Smooth muscle cell (in vitro differentiated cells): ENCODE measurements at regions not wholly inside any gene's neighbourhood (a gene's known extent, or its start where the extent isn't known, plus 50 kb on each side); places are given as distances from the start of the nearest gene placed in this dataset.

Experiments used
- DNase-seq: peaks from one replicate; lab custom pipeline; 2025; ENCODE audit not compliant: unreplicated experiment; lab: John Stamatoyannopoulos, UW
- H2AFZ ChIP-seq: fragments of 200-600 bp; sonication (generic); 2 replicates; pipeline ENCODE4 v1.6.0; 2016; ENCODE audit warnings: antibody characterized with exemption, low read depth, mild to moderate bottlenecking
- H3F3A ChIP-seq: fragments of 200-600 bp; sonication (generic); 2 replicates; pipeline ENCODE4 v1.6.0; 2017; ENCODE audit warnings: antibody characterized with exemption, low read depth
- H3K27ac ChIP-seq: fragments of 200-600 bp; sonication (generic); 2 replicates; pipeline ENCODE4 v1.5.1; 2016; ENCODE audit warnings: low read depth, mild to moderate bottlenecking
- H3K27me3 ChIP-seq: fragments of 200-600 bp; sonication (generic); 2 replicates; pipeline ENCODE4 v1.6.1; 2016; ENCODE audit warnings: low read depth, mild to moderate bottlenecking
- H3K36me3 ChIP-seq: fragments of 200-600 bp; sonication (generic); 2 replicates; pipeline ENCODE4 v1.5.1; 2016; ENCODE audit warnings: low read depth
- H3K4me1 ChIP-seq: fragments of 200-600 bp; sonication (generic); 2 replicates; pipeline ENCODE4 v1.5.1; 2016; ENCODE audit warnings: low read depth
- H3K4me2 ChIP-seq: fragments of 200-600 bp; sonication (generic); 2 replicates; pipeline ENCODE4 v1.6.0; 2016; ENCODE audit warnings: mild to moderate bottlenecking
- H3K4me3 ChIP-seq: fragments of 200-600 bp; sonication (generic); 2 replicates; pipeline ENCODE4 v1.5.1; 2016; ENCODE audit warnings: mild to moderate bottlenecking
- H3K79me2 ChIP-seq: fragments of 200-600 bp; sonication (generic); 2 replicates; pipeline ENCODE4 v1.6.0; 2016; ENCODE audit warnings: low read depth, mild to moderate bottlenecking
- H3K9ac ChIP-seq: fragments of 200-600 bp; sonication (generic); 2 replicates; pipeline ENCODE4 v1.6.0; 2016; ENCODE audit warnings: low read depth
- H3K9me3 ChIP-seq: fragments of 200-600 bp; sonication (generic); replicated peaks from 2 replicates; pipeline ENCODE4 v1.5.1; 2016; ENCODE audit warnings: low read depth
- H4K20me1 ChIP-seq: fragments of 200-600 bp; sonication (generic); 2 replicates; pipeline ENCODE4 v1.6.0; 2016; ENCODE audit warnings: low read depth
- WGBS: methylation state at CpG from one replicate; pipeline ENCODE4 v1.1.7; 2016; ENCODE audit warnings: low lambda C conversion rate; 5-methylcytosine and 5-hydroxymethylcytosine counted together
- TF ChIP-seq, protein P1 (sequence below): fragments of 200-600 bp; sonication (generic); IDR thresholded peaks from 2 replicates; pipeline ENCODE4 v1.5.1; 2017; ENCODE audit warnings: borderline replicate concordance, mild to moderate bottlenecking, antibody characterized with exemption; ENCODE audit not compliant: insufficient read depth, poor library complexity, severe bottlenecking

GRCh38 chr6:138664745-138665144 is 108.8 kb upstream of the CCDC28A start:
- Histone ChIP-seq H3K27me3 (no peaks in the 10 kb centered on the region), H3K4me2 (no peak overlapping the region), H3K36me3 (no peaks in the 10 kb centered on the region), H4K20me1 (peaks cover 15% of the 10 kb centered on the region), H3K4me1 (no peaks in the 10 kb centered on the region), H3F3A (no peaks in the 10 kb centered on the region), H3K9ac (no peak overlapping the region), H3K27ac (no peak overlapping the region), H2AFZ (no peak overlapping the region), H3K79me2 (peaks cover 76% of the 10 kb centered on the region), H3K4me3 (no peak overlapping the region), H3K9me3 (no peaks in the 10 kb centered on the region)
- 95% methylated on average over 2 of the region's 2 CpGs for WGBS
- TF ChIP-seq, protein P1, sequence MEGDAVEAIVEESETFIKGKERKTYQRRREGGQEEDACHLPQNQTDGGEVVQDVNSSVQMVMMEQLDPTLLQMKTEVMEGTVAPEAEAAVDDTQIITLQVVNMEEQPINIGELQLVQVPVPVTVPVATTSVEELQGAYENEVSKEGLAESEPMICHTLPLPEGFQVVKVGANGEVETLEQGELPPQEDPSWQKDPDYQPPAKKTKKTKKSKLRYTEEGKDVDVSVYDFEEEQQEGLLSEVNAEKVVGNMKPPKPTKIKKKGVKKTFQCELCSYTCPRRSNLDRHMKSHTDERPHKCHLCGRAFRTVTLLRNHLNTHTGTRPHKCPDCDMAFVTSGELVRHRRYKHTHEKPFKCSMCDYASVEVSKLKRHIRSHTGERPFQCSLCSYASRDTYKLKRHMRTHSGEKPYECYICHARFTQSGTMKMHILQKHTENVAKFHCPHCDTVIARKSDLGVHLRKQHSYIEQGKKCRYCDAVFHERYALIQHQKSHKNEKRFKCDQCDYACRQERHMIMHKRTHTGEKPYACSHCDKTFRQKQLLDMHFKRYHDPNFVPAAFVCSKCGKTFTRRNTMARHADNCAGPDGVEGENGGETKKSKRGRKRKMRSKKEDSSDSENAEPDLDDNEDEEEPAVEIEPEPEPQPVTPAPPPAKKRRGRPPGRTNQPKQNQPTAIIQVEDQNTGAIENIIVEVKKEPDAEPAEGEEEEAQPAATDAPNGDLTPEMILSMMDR: no peak
- no peak for DNase-seq

- H3K79me2 ChIP-seq: peaks cover 74% of the 10 kb centered on the region
- DNase-seq: no peak
- no peaks in the 10 kb centered on the region for H3K36me3 ChIP-seq
- H3K4me1 ChIP-seq: no peaks in the 10 kb centered on the region
- TF ChIP-seq, protein P1: no peak
- WGBS: 89% methylated on average over 6 of the region's 6 CpGs
- no peaks in the 10 kb centered on the region for H3K9me3 ChIP-seq
- H3K4me3 ChIP-seq: no peak overlapping the region
- H4K20me1 ChIP-seq: peaks cover 11% of the 10 kb centered on the region
- H3K4me2 ChIP-seq: no peak overlapping the region
- H3K9ac ChIP-seq: no peak overlapping the region
- no peak overlapping the region for H2AFZ ChIP-seq
- H3K27ac ChIP-seq: no peak overlapping the region
- no peaks in the 10 kb centered on the region for H3F3A ChIP-seq
- H3K27me3 ChIP-seq: no peaks in the 10 kb centered on the region
Observed at GRCh38 chr6:138666636-138667035, 106.9 kb upstream of the CCDC28A start.

- no peaks in the 10 kb centered on the region for H3K27me3 ChIP-seq
- H3K4me2 ChIP-seq: no peak overlapping the region
- TF ChIP-seq, protein P1: no peak
- no peaks in the 10 kb centered on the region for H3K36me3 ChIP-seq
- H2AFZ ChIP-seq: no peak overlapping the region
- no peak for DNase-seq
- no peaks in the 10 kb centered on the region for H3K9me3 ChIP-seq
- peaks cover 76% of the 10 kb centered on the region for H3K79me2 ChIP-seq
- peaks cover 11% of the 10 kb centered on the region for H4K20me1 ChIP-seq
- H3K4me1 ChIP-seq: no peaks in the 10 kb centered on the region
- WGBS: 93% methylated on average over 1 of the region's 1 CpG
- no peak overlapping the region for H3K9ac ChIP-seq
- no peaks in the 10 kb centered on the region for H3F3A ChIP-seq
- no peak overlapping the region for H3K4me3 ChIP-seq
- H3K27ac ChIP-seq: no peak overlapping the region
Observed at GRCh38 chr6:138667408-138667807, 106.2 kb upstream of the CCDC28A start.

DNA sequence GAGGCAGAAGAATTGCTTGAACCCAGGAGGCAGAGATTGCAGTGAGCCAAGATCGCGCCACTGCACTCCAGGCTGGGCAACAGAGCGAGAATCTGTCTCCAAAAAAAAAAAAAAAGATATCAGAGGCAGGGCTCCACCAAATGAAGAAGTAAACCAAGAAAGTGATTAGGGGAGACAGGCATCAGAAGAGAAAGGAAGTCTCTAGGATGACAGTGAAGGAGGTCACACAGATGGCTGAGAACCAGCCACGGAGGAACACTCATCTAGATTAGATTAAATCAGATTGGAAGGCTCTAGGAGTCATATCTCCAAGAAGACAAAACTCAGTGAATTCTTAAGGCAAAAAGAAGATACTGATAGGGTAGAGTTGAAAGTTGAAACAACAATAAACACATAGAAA is 102.2 kb upstream of the CCDC28A start:
- 91% methylated on average over 4 of the region's 4 CpGs for WGBS
- Histone ChIP-seq H3K27ac (no peak overlapping the region), H2AFZ (no peak overlapping the region), H3K4me1 (no peaks in the 10 kb centered on the region), H4K20me1 (peaks cover 11% of the 10 kb centered on the region), H3K9me3 (no peaks in the 10 kb centered on the region), H3K36me3 (no peaks in the 10 kb centered on the region), H3K4me3 (no peak overlapping the region), H3F3A (no peaks in the 10 kb centered on the region), H3K9ac (no peak overlapping the region), H3K79me2 (peaks cover 89% of the 10 kb centered on the region), H3K27me3 (no peaks in the 10 kb centered on the region), H3K4me2 (no peak overlapping the region)
- no peak for DNase-seq
- TF ChIP-seq, protein P1: no peak
